RPMI7951 (cell line): ENCODE measurements at regions not wholly inside any gene's neighbourhood (a gene's known extent, or its start where the extent isn't known, plus 50 kb on each side); places are given as distances from the start of the nearest gene placed in this dataset.

Experiments
- DNase-seq: peaks from one replicate; pipeline ENCODE4 v3.0.0-alpha.2; 2012; ENCODE audit warnings: low read depth

DNA sequence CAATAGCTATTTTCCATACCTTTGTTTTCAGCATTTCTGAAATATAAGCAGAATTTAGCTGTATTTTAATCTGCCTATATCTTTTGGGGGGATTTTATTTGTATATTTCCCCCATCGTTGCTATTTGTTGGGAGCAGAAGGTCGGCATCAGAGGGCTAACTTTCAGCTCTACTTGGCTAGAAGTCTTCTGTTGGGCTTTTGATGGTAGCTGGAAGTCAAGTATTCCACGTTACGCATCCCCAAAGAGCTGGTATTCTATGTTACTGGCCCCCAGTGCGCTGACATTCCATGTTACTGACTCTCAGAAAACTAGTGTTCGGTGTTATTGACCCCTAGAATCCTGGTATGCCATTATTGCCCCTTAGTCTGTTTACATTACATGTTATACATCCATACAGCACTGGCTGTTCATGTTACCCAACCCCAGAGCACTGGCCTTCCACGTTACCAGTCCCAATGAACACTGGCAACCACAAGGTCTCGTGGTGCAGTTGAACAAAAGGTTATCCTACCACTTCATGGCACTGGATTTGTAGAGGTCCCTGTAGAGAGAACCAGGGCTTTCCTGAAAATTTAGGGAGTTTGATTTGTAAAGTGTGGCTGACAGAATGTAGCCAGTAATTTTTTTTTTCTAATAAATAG, 278.1 kb upstream of the CD180 start:
- DNase-seq: no peak

GRCh38 chr5:67467110-67467509, 270.5 kb upstream of the CD180 start:
- DNase-seq: no peak

DNA sequence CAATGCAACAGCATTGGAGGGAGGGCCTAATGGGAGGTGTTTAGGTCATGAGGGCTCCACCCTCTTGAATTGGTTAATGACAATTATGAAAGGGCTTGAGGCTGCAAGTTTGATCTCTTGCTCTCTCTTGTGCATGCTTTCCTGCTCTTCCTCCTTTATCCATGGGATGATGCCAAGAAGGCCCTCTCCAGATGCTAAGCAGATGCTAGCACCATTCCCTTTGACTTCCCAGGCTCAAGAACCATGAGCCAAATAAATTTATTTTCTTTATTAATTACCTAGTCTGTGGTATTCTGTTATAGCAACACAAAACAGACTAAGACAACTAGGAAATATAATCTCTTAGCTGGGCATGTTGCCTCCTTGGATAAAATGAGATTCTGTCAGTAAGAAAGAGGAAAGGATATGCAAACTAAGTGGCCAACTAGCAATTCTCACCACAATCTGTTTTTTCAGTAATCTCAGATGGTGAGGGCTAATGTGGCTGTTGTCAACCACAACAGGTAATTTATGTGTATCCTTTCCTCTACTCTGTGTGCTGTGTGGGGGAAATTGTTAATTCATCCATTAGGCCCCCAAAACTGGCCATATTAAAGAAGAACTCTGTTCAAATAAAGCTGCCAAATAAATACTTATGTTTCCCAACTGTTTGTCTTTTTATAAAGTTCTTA, 269.1 kb upstream of the CD180 start:
- DNase-seq: peak; percentile 42

DNA sequence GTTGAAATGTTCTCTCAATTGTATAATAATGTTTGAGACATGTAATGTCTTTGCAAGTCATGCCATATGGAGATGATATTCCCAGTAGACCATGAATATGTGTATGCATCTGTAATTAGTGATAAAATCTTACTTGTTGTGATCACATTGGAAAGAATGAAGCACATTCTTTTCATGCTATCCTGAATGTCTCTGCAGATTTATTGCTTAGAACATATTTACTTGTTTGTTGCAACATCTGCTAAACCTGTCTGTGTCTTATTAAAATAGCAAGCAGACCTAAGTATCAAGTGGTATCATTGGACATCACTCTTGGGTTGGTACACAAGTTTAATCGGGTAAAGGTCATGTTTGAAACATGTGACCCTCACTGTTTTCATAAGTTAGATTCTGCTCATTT, 265.5 kb upstream of the CD180 start:
- no peak for DNase-seq

- DNase-seq: no peak
Observed at GRCh38 chr5:67459253-67459652, 262.7 kb upstream of the CD180 start.

DNA sequence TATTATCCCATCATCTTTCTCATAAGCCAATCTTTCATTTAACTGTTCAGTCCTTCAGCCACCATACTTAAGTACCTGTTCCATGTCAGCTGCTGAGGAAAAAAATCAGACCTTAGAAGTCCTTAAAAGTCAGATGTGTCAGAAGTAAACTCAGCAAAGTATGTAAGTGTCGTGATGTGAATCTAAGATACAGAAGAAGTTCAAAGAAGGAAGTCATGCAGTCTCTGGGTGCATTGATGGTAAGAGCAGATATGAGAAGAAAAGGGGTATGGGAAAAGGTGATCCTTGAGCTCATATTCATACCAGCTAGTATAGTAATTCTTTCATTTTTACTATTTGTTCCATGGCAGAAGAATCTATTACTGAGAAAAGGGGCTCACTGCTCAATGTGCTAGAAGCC, 259.4 kb upstream of the CD180 start:
- no peak for DNase-seq

DNA sequence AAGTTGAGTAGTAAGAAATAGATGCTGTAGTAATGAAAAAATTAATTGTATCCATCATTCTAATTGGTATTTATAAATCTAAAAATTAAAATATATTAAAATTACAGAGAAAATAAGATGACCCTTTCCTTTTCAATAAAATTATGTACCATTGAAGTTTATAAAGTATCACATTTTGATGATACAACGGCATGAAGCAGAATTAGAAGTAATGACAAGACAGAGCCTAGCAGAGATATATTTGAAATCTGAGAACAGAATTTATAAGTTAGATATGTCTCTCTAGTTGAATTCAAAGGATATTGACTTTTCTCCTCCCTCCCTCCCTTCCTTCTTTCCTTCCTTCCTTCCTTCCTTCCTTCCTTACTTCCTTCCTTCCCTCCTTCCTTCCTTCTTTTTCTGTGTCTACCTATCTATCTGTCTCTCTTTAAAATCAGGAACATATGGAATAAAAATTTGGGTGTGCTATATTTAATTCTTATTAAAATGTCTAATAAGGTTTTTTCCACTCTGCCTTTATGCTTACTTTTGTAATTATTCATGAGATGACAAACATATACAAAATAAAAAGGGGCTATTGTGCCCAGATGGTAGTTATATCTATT, 258.5 kb upstream of the CD180 start:
- no peak for DNase-seq

DNA sequence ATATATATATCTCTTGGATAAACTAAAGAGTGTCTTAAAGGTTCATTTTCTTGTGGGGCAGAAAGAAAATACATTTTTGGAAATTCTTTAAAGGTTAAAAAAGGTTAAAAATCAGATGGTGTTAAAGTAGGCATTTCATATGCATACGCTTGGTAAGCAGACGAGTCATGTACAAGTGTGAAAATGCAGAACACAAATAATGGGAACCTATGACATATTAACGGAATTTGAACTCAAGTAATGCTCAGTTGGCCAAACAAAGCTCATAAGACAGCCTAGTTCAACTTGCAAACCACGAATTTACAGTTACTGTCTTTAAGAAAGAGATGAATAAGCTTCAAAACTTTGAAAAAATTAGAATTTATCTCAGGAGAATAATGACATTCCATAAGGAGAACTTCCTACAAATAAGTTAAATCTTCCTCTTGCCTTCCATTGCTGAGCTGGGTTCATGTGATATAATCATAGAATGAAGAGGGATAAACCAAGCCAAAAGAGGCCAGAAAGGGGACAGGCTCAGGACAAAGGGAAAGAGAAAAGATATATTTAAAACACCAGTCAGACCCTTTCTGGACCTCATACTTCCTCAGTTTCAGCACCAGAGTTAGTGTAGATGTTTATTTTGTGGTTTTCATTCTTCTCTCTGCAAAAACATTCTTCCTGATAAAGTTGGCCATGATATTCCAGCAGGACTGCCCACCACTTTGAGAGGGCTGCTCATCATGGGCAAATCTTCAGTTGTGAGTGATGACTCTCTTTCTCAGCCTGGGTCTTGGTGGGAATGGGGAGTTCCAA, 256.7 kb upstream of the CD180 start:
- peak; percentile 10 for DNase-seq

- no peak for DNase-seq
Observed at GRCh38 chr5:67451640-67452279, 255.2 kb upstream of the CD180 start.

DNA sequence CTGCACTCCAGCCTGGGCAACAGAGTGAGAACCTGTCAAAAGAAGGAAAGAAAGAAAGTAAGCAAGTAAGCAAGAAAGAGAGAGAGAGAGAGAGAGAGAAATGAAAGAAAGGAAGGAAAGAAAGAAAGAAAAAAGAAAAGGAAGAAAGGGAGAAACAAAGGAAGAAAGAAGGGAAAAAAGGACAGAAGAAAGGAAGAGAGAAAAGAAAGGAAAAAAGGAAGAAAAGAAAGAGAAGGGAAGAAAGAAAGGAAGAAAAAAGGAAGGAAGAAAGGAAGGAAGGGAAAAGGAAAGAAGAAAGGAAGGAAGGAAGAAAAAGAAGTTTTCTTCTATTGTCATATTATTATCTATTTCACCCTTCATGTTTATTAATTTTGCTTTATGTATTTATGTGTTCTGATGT, 251.1 kb upstream of the CD180 start:
- DNase-seq: no peak

DNA sequence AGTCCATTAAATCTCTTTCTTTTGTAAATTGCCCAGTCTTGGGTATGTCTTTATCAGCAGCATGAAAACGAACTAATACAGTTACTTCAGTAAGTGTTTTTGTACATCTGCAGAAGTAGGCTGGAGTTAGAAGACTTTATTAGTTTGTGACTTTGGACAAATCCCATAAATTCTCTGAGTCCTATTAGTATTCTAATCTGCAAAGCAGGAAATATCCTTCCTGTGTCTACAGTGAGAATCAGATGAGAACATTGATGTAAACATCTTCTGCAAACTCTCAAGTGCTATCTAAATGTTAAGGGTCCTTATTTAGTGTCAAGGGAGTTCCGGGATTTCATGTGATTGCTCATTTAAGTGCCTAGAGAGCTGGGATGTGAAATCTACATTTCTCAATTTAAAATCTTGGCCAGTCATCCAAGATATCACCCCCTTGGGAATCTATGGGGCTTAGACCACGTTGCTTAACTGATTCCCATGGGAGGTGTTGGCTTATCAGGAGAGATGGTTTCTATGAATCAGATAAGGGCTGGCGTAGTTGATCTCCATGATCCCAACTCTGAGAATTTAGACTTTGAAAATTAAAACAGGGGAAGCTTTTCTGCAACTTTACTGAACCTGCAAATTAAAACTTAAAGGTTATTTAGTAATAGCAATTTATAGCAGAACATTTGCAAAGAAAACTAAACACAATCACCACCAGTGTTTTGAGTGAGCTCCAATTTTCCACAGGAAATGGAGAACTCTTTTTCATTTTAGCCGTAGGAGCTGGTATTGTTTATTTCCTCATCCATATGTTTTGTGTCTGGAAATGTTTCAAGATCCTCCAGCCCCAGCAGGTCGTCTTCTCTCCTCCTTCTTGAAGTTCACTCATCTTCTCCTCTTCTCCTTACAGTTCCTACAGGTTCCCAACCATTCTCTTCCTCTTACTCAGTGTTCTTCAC, 241.6 kb upstream of the CD180 start:
- no peak for DNase-seq

DNA sequence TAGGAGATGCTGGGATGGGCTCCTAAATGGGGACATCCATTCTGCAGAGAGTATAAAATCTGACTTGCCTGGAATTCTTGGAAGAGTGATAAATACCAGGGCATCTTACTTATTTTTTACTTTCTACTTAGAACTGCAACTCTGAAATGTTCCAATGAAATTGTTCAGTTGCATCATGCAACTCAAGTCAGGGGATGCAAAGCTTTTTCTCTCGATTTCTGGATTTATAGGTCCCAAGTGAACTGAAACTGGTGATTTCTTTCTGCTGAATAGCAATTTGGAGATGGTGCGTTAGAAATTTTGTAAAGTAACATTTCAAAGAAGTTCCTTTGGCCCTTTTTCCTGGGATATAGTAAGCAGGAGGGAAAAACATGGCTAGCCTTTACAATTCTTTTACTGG, 238.4 kb upstream of the CD180 start:
- no peak for DNase-seq

- DNase-seq: no peak
Observed at GRCh38 chr5:67434466-67434865, 237.9 kb upstream of the CD180 start.

DNA sequence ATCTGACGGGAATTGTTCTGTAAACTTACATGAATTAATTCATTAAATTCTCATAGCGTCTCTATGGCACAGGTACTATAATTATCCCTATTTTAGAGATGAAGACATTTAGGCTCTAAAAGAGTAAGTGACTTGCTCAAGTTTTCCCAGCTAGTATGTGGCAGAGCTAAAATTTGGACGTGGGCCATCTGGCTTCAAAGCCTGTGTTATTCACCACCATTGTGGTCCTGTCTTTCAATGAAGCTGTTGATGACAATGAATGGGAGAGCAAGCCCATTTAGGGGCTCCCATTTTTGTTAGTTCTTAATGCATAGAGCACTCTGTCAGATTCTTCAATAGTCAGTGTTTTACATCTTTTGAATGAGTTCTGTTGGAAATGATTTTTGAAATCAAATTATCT, 236.0 kb upstream of the CD180 start:
- DNase-seq: no peak

- DNase-seq: peak; percentile 4
Observed at GRCh38 chr5:67431191-67431590, 234.6 kb upstream of the CD180 start.

DNA sequence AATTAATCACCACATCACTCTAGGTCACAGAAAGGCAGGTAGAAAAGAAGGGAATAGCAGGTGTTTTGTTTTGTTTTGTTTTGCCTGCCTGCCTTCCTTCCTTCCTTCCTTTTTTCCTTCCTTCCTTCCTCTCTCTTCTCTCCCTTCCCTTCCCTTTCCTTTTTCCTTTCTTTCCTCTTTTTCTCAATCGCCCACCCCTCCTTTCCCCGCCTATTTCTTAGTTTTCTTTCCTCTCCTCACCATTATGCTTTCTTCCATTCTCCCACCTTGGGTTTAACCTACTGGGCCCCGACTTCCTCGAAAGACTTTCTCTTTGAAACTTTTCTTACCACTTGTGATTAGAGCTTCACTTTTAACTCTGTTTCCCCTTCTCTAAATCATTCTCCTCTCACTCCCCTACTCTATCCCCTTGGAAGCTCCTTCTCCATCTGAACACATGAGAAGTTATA, 231.3 kb upstream of the CD180 start:
- DNase-seq: no peak

- no peak for DNase-seq
Observed at GRCh38 chr5:67426961-67427849, 230.6 kb upstream of the CD180 start.

- DNase-seq: no peak
Observed at GRCh38 chr5:67425514-67425913, 228.9 kb upstream of the CD180 start.

DNA sequence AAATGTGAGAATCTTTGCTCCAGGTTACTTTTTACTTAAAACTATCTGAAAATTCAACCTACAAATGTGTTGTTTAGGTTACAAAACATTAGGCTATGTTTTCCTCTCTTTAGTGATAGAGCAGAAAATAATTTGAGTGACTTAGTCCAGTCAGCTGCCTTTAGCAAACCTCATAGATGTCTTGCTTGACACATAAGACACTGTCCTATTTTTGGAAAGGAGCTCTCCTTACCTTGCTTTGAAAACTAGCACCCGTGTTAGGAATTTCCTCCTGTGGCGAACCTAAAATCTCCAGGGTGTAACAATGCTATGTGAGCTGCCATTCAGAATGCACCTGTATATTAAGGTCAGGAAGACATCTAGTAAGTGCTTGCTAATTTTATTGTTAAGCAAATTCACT, 221.2 kb upstream of the CD180 start:
- DNase-seq: no peak

- peak; percentile 0 for DNase-seq
Observed at GRCh38 chr5:67416986-67417385, 220.4 kb upstream of the CD180 start.
